HUES6 (cell line): ENCODE measurements at regions not wholly inside any gene's neighbourhood (a gene's known extent, or its start where the extent isn't known, plus 50 kb on each side); places are given as distances from the start of the nearest gene placed in this dataset.
A peak's percentile ranks its signal among the peaks of the same experiment; 100 is the strongest.
"Not testable (repeated sequence)": the region's sequence is repeated elsewhere in the genome, so short reads cannot be mapped to it uniquely, and the experiment has no call there.

Experiments used
- H3K27ac ChIP-seq: 2 replicates; pipeline ENCODE4 v1.7.0; 2013; ENCODE audit warnings: low read depth, mild to moderate bottlenecking, low read length, inconsistent platforms
- H3K27me3 ChIP-seq: 2 replicates; pipeline ENCODE4 v1.6.1; 2013; ENCODE audit warnings: low read length; ENCODE audit not compliant: control insufficient read depth, insufficient read depth
- H3K36me3 ChIP-seq: 2 replicates; pipeline ENCODE4 v1.6.1; 2013; ENCODE audit warnings: low read length; ENCODE audit not compliant: control insufficient read depth, insufficient read depth
- H3K4me1 ChIP-seq: 2 replicates; pipeline ENCODE4 v1.6.1; 2013; ENCODE audit warnings: low read length; ENCODE audit not compliant: control insufficient read depth, insufficient read depth
- H3K4me3 ChIP-seq: 2 replicates; pipeline ENCODE4 v1.5.1; 2013; ENCODE audit warnings: low read depth, low read length
- H3K9ac ChIP-seq: one replicate; pipeline ENCODE4 v1.6.1; 2013; ENCODE audit warnings: mild to moderate bottlenecking, low read length
- H3K9me3 ChIP-seq: 2 replicates; pipeline ENCODE4 v1.6.1; 2013; ENCODE audit warnings: low read depth, low read length; ENCODE audit not compliant: control insufficient read depth, insufficient read depth

GRCh38 chrX:56402207-56402606, 161.2 kb upstream of the UBQLN2 start:
- H3K27ac ChIP-seq, result no peak overlapping the region
- no peaks in the 10 kb centered on the region for H3K4me1 ChIP-seq
- H3K27me3 ChIP-seq, result peaks cover 3% of the 10 kb centered on the region; the same call in 1 of the 2 replicates
- H3K36me3 ChIP-seq, result no peaks in the 10 kb centered on the region
- H3K9ac ChIP-seq, result no peak overlapping the region
- peaks cover 10% of the 10 kb centered on the region; the same call in 1 of the 2 replicates for H3K9me3 ChIP-seq
- H3K4me3 ChIP-seq, result no peak overlapping the region

GRCh38 chrX:56429581-56429980, 133.8 kb upstream of the UBQLN2 start:
- Histone ChIP-seq H3K27ac (no peak overlapping the region), H3K4me1 (no peaks in the 10 kb centered on the region; the same call in 1 of the 2 replicates), H3K4me3 (0 out of 2 replicates have a peak overlapping the region, but pooled peaks have one; percentile 25), H3K9ac (no peak overlapping the region), H3K9me3 (peaks cover 7% of the 10 kb centered on the region; the same call in 1 of the 2 replicates), H3K27me3 (no peaks in the 10 kb centered on the region), H3K36me3 (no peaks in the 10 kb centered on the region)

GRCh38 chrX:56451981-56452380, 111.4 kb upstream of the UBQLN2 start:
- not testable (repeated sequence) for H3K9ac ChIP-seq, H3K27ac ChIP-seq, H3K27me3 ChIP-seq, H3K36me3 ChIP-seq, H3K4me1 ChIP-seq, H3K4me3 ChIP-seq
- H3K9me3 ChIP-seq, result peaks cover 16% of the 10 kb centered on the region

GRCh38 chrX:56462389-56462788, 101.0 kb upstream of the UBQLN2 start:
- Histone ChIP-seq H3K27me3 (no peaks in the 10 kb centered on the region), H3K9ac (no peak overlapping the region), H3K9me3 (peaks cover 13% of the 10 kb centered on the region), H3K4me3 (no peak overlapping the region), H3K27ac (no peak overlapping the region), H3K4me1 (no peaks in the 10 kb centered on the region), H3K36me3 (no peaks in the 10 kb centered on the region)

- peaks cover 8% of the 10 kb centered on the region; the same call in 1 of the 2 replicates for H3K4me1 ChIP-seq
- H3K9ac ChIP-seq, result no peak overlapping the region
- no peaks in the 10 kb centered on the region for H3K27me3 ChIP-seq
- H3K4me3 ChIP-seq, result 0 out of 2 replicates have a peak overlapping the region, but pooled peaks have one; percentile 0
- peaks cover 8% of the 10 kb centered on the region; the same call in 1 of the 2 replicates for H3K9me3 ChIP-seq
- no peaks in the 10 kb centered on the region for H3K36me3 ChIP-seq
- H3K27ac ChIP-seq, result no peak overlapping the region
These were observed 95.0 kb upstream of the UBQLN2 start for GRCh38 chrX:56468441-56468840.

GRCh38 chrX:56494923-56495322, 68.5 kb upstream of the UBQLN2 start:
- not testable (repeated sequence) for H3K36me3 ChIP-seq, H3K4me1 ChIP-seq, H3K27me3 ChIP-seq, H3K27ac ChIP-seq, H3K4me3 ChIP-seq, H3K9ac ChIP-seq
- H3K9me3 ChIP-seq, result peaks cover 15% of the 10 kb centered on the region; the same call in 1 of the 2 replicates

- H3K27ac ChIP-seq, result no peak overlapping the region
- no peaks in the 10 kb centered on the region for H3K27me3 ChIP-seq
- peaks cover 15% of the 10 kb centered on the region; the same call in 1 of the 2 replicates for H3K9me3 ChIP-seq
- no peaks in the 10 kb centered on the region for H3K4me1 ChIP-seq
- no peaks in the 10 kb centered on the region for H3K36me3 ChIP-seq
- no peak overlapping the region for H3K4me3 ChIP-seq
- H3K9ac ChIP-seq, result no peak overlapping the region
These were observed 64.7 kb upstream of the UBQLN2 start for GRCh38 chrX:56498756-56499155.

GRCh38 chrX:56499372-56499771, 64.1 kb upstream of the UBQLN2 start:
- no peaks in the 10 kb centered on the region for H3K27me3 ChIP-seq
- H3K36me3 ChIP-seq, result no peaks in the 10 kb centered on the region
- no peak overlapping the region for H3K27ac ChIP-seq
- H3K4me3 ChIP-seq, result no peak overlapping the region
- peaks cover 5% of the 10 kb centered on the region; the same call in 1 of the 2 replicates for H3K4me1 ChIP-seq
- H3K9ac ChIP-seq, result no peak overlapping the region
- H3K9me3 ChIP-seq, result peaks cover 19% of the 10 kb centered on the region; the same call in 1 of the 2 replicates

GRCh38 chrX:56503941-56504673, 59.3 kb upstream of the UBQLN2 start:
- H3K4me1 ChIP-seq, result peaks cover 7% of the 10 kb centered on the region; the same call in 1 of the 2 replicates
- peaks cover 14% of the 10 kb centered on the region; the same call in 1 of the 2 replicates for H3K9me3 ChIP-seq
- no peak overlapping the region for H3K9ac ChIP-seq
- H3K4me3 ChIP-seq, result no peak overlapping the region
- H3K27me3 ChIP-seq, result no peaks in the 10 kb centered on the region
- H3K36me3 ChIP-seq, result no peaks in the 10 kb centered on the region
- no peak overlapping the region for H3K27ac ChIP-seq

GRCh38 chrX:56505866-56506265, 57.6 kb upstream of the UBQLN2 start:
- no peaks in the 10 kb centered on the region for H3K27me3 ChIP-seq
- H3K27ac ChIP-seq, result no peak overlapping the region
- no peak overlapping the region for H3K4me3 ChIP-seq
- peaks cover 8% of the 10 kb centered on the region; the same call in 1 of the 2 replicates for H3K9me3 ChIP-seq
- peaks cover 7% of the 10 kb centered on the region; the same call in 1 of the 2 replicates for H3K4me1 ChIP-seq
- H3K9ac ChIP-seq, result no peak overlapping the region
- no peaks in the 10 kb centered on the region for H3K36me3 ChIP-seq
